SK-N-MC (cell line): ENCODE measurements at regions not wholly inside any gene's neighbourhood (a gene's known extent, or its start where the extent isn't known, plus 50 kb on each side); places are given as distances from the start of the nearest gene placed in this dataset.

Source experiments
- EZH2 ChIP-seq: fragments of 200-600 bp; sonication (generic); IDR thresholded peaks from one replicate; pipeline ENCODE4 v1.6.1; 2017; ENCODE audit warnings: antibody characterized with exemption
- FOXP2 ChIP-seq: optimal IDR thresholded peaks from 2 replicates; pipeline ENCODE3; 2011; ENCODE audit warnings: mild to moderate bottlenecking, moderate library complexity; ENCODE audit not compliant: insufficient read depth; ENCODE audit errors: extremely low read length, control extremely low read depth
- POLR2AphosphoS5 ChIP-seq: IDR thresholded peaks from 2 replicates; pipeline ENCODE4 v1.6.1; 2012; ENCODE audit warnings: mild to moderate bottlenecking, low read depth, low read length, borderline replicate concordance

- TF ChIP-seq POLR2AphosphoS5 (no peak), EZH2 (no peak), FOXP2 (no peak)
Observed at GRCh38 chr6:68039641-68040311, 595.3 kb upstream of the ADGRB3 start.
